Mesenteric fat pad (tissue), 1 donor: ENCODE measurements at regions not wholly inside any gene's neighbourhood (a gene's known extent, or its start where the extent isn't known, plus 50 kb on each side); places are given as distances from the start of the nearest gene placed in this dataset.
A peak's percentile ranks its signal among the peaks of the same experiment; 100 is the strongest.

Experiments used
- DNase-seq: peaks from one replicate; pipeline ENCODE4 v3.0.0-alpha.2; 2020; ENCODE audit warnings: low spot score
- donor health status: DM: yes; HTN: yes; CAD: no.

DNA sequence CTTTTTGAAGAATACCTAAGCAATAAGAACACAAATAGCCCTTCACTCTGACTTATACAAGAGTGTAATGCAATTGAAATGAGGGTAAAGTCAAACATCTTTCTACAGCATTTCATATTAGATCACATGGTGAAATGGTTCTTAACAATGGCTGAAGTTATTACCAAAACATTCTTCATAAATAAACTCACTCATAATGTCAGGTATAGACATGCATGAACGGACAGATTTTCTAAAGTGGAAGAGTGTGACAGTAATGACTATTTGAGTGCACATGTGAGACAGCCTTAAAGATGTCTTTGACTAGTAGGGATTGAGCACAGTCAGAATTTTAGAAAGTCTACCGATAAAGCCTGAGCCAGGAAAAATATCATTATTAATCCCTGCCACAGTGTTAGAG, 471.0 kb downstream of the ZPLD1 start:
- no peak for DNase-seq

DNA sequence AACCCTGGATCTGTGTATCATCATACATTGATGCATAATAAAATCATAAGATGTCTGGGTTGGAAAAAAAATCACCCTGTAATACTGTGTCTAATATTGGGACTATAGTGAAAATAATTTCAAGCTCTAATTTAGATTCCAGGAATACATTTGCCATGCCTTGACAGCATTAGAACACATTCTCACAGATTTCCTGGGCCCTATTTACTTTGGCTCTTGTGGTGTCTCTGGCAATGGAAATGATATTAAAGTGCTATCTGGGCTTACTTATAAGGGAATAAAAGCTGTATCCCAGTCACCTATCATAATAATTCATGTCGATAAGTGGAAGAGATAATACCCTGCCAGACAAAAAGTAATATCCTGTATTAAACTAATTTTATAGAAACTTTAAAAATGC, 472.0 kb downstream of the ZPLD1 start:
- DNase-seq: no peak

- DNase-seq: no peak
Measured at GRCh38 chr3:102909904-102910303, 475.1 kb downstream of the ZPLD1 start.

GRCh38 chr3:102916532-102916931, 481.7 kb downstream of the ZPLD1 start:
- no peak for DNase-seq

DNA sequence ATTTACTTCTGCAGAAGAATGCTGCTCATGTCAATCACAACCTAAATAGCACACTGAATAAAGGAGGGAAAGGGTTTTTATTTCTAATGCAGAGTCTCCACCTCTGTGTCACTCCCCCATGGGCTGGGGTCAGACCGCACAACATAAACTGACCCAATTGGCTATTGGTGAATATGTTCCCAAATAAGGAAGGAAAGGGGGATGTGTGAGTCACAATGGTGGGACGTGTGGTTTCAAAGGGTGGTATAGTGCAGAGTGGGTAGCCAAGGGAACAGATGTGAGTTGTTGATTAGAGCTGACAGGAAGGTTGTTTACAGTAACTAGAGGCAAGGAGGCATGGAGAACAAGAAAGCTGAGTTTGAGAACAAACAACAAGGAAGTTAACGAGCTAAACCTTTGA, 491.8 kb downstream of the ZPLD1 start:
- no peak for DNase-seq

DNA sequence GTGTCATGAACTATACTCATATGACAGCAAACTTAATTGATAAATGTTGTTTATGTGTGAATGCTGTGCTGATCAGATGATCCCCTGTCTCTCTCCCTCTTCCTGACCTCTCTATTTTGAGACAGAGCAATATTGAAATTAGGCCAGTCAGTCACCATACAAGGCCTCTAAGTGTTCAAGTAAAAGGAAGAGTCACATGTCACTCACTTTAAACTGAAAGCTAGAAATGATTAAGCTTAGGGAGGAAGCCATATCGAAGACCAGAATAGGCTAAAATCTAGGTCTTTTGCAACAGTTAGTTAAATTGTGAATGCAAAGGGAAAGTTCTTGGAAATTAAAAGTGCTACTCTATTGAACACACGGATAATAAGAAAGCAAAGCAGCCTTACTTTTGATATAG, 498.6 kb downstream of the ZPLD1 start:
- DNase-seq: no peak

DNA sequence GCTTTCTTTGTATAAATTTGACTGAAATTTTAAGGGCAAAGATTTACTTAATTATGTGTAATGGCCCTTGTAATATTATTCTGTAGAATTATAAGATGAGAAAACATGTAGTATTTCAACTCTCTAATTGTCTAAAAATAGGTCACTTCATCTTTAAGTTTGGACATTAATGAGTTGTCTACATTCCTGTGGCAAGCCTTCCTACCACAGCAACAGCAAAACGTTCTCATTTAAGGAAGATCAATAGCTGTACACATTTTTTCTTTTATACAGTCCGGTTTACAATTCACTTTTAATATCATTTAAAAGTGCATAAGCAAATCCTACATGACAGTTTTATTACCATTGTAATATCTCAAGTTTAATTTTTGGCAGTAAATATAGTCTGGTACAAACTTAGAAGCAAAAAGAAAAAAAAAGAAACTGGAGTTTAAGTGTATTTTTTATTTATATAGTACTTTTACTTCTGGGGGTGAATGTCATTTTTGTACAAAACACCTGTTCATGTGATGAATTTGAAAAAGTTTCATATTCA, 501.8 kb downstream of the ZPLD1 start:
- DNase-seq: no peak

GRCh38 chr3:102941786-102942185, 507.0 kb downstream of the ZPLD1 start:
- DNase-seq: no peak

- DNase-seq: peak; percentile 55
Measured at GRCh38 chr3:102946445-102946844, 511.6 kb downstream of the ZPLD1 start.

DNA sequence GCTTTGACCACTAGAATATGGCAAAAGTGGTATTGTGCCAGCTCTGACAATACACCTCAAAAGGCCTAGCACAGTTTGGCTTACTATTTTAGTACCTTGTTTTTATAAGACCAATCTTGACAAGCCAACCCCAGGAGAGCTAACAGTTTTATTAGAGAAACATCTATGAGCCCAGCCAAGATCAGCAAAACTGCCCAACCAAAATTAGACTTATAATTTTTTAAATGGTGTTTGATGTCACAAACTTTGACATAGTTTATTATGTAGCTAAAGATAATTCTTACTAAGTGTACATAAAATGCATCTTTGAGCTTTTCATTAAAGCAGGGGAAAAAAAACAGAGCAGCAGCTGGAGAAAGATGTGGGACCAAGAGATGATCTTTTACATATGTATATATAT, 537.5 kb downstream of the ZPLD1 start:
- no peak for DNase-seq

DNA sequence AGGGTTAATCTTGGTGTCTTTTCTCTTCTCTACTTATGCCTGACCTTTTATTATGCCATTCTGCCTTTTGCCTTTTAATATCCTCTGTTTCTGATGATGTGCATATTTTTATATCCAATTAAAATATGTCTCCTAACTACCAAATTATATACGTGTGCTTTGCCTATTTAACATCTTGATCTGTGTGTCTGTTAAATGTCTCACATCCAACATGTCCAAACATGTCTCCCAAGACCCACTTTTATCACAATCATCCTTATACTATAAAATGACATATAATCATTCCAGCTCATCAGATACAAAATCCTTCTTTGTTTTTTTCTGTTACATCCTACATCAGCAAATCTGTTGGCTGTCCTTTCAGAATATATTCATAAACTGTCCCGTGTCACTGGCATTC, 539.5 kb downstream of the ZPLD1 start:
- no peak for DNase-seq

DNA sequence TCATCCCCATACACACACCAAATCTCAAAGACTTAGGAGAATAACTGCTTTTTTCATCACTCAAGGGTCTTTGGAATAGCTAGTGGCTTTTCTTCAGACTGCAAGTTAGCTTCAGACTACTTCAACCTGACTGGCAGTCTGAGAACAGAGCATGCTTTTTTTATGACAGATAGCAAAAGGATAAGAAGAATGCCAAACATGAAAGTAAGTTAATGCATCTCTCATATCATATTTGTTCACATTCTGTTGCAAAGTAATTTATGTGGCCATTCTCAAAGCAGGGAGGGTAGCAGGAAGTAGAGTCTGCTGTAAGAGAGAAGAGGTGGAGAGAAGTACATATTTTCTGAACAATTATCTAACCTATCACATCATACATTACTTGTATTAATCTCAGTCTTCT, 544.4 kb downstream of the ZPLD1 start:
- DNase-seq: no peak

GRCh38 chr3:102979682-102980354, 545.0 kb downstream of the ZPLD1 start:
- no peak for DNase-seq

- no peak for DNase-seq
Measured at GRCh38 chr3:102980355-102980696, 545.5 kb downstream of the ZPLD1 start.

GRCh38 chr3:103002425-103003176, 567.8 kb downstream of the ZPLD1 start:
- no peak for DNase-seq

- no peak for DNase-seq
Measured at GRCh38 chr3:103006526-103007183, 571.8 kb downstream of the ZPLD1 start.

- DNase-seq: no peak
Measured at GRCh38 chr3:103009609-103010008, 574.8 kb downstream of the ZPLD1 start.

DNA sequence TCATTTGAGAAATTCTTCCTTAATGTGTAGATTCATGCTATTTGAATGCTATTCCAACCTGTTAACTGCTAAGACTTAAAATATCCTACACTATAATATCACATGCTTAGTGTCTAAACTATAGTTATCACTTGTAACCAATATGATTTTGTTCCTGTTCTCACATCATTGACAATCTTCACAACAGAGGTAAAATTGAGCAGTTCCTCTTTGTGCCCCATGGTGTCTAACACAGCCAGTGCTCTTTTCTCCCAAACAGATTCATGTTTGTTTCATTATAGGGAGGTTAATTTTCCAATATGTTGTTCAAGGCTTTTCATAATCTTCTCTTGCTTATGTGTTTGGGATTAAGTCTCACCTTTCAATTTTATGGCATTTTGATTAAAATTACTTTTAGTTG, 591.1 kb downstream of the ZPLD1 start:
- DNase-seq: no peak

GRCh38 chr3:103033841-103034240, 599.0 kb downstream of the ZPLD1 start:
- no peak for DNase-seq

DNA sequence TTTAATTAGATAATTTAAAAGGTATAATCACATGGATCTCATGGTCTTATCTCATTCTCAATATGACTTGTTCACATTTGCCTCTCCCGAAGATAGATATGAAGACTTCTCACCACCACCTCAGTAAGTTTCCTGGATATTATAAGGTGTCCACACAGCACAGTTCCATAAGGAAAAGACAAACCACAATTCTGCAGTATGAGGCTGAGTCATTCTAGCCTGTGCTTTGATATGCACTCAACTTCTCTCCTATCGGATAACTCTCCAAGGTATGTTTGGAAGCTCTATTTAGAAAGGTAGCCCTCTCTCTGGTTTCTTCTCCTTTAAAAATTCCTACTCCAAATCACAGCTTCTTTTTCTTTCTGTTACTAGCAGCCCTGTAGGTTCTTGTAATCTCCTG, 612.8 kb downstream of the ZPLD1 start:
- no peak for DNase-seq

GRCh38 chr3:103048068-103048722, 613.4 kb downstream of the ZPLD1 start:
- DNase-seq: no peak
